GM23248 (cell line): ENCODE measurements at regions not wholly inside any gene's neighbourhood (a gene's known extent, or its start where the extent isn't known, plus 50 kb on each side); places are given as distances from the start of the nearest gene placed in this dataset.

Experiments
- EZH2 ChIP-seq: fragments of 200-600 bp; sonication (generic); IDR thresholded peaks from 2 replicates; pipeline ENCODE4 v1.6.1; 2018; ENCODE audit warnings: antibody characterized with exemption, mild to moderate bottlenecking; ENCODE audit not compliant: insufficient read depth, poor library complexity, severe bottlenecking
- EZH2phosphoT487 ChIP-seq: fragments of 200-600 bp; sonication (generic); IDR thresholded peaks from 2 replicates; pipeline ENCODE4 v1.6.1; 2018; ENCODE audit warnings: antibody characterized with exemption, moderate library complexity, mild to moderate bottlenecking, low read depth; ENCODE audit not compliant: insufficient read depth

DNA sequence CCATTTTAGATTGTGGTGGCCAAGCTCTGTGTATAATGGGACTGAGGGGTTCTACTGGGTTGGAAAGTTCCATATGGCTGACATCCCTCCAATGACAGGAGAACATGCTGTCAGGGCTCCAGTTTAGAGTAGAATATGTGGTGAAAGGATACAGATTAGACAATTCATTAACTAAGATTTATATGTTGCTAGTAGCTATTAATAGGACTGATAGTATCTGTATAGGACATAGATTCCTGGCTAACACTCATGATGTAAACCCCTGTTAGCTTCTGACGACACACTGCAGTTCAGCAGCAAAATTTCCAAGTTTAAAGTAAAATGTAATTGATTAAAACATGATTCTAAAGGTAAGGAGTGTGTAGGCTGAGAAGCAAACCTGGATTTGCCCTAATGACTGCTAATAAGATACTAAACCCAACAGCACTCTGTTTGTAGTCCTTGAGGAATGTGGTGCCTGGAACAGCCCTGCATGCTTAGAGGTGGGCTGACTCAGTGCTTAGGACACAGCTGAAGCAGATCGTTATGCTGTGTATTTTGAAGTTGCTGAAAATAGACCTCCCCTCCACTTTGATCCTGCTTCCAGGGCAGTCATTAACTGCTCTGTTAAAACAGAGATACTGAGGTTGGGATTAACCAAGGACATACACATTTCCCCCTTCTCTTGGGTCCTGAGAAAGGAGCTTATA lies 1129.6 kb downstream of the SORCS3 start:
- TF ChIP-seq EZH2 = no peak
- TF ChIP-seq EZH2phosphoT487 = no peak
